ENCODE measurements at regions not wholly inside any gene's neighbourhood (a gene's known extent, or its start where the extent isn't known, plus 50 kb on each side); places are given as distances from the start of the nearest gene placed in this dataset.

- H3K4me3 ChIP-seq (replicated peaks; ENCODE audit: low read depth, low read length), result no peak overlapping the region
- no peak for DNase-seq (ENCODE audit: extremely low read depth, low read depth)
- TF ChIP-seq CTCF (IDR thresholded peaks at IDR 0.05; ENCODE audit: low read depth, low read length, missing control alignments), result no peak
Measured at GRCh38 chr20:22746957-22747356, 162.6 kb upstream of the FOXA2 start.

- no peak for TF ChIP-seq CTCF (IDR thresholded peaks at IDR 0.05; ENCODE audit: low read depth, low read length, missing control alignments)
- no peak overlapping the region for H3K4me3 ChIP-seq (replicated peaks; ENCODE audit: low read depth, low read length)
- DNase-seq (ENCODE audit: extremely low read depth, low read depth), result no peak
Measured at GRCh38 chr20:22752324-22752723, 168.0 kb upstream of the FOXA2 start.

GRCh38 chr20:22757424-22758183 lies 173.2 kb upstream of the FOXA2 start:
- no peak for DNase-seq (ENCODE audit: extremely low read depth, low read depth)
- H3K4me3 ChIP-seq (replicated peaks; ENCODE audit: low read depth, low read length), result no peak overlapping the region
- TF ChIP-seq CTCF (IDR thresholded peaks at IDR 0.05; ENCODE audit: low read depth, low read length, missing control alignments), result no peak

- no peak for TF ChIP-seq CTCF (IDR thresholded peaks at IDR 0.05; ENCODE audit: low read depth, low read length, missing control alignments)
- no peak for DNase-seq (ENCODE audit: extremely low read depth, low read depth)
- H3K4me3 ChIP-seq (replicated peaks; ENCODE audit: low read depth, low read length), result no peak overlapping the region
Measured at GRCh38 chr20:22758815-22759214, 174.4 kb upstream of the FOXA2 start.

GRCh38 chr20:22762576-22763256 lies 178.3 kb upstream of the FOXA2 start:
- no peak for DNase-seq (ENCODE audit: extremely low read depth, low read depth)
- TF ChIP-seq CTCF (IDR thresholded peaks at IDR 0.05; ENCODE audit: low read depth, low read length, missing control alignments), result no peak
- H3K4me3 ChIP-seq (replicated peaks; ENCODE audit: low read depth, low read length), result no peak overlapping the region

- TF ChIP-seq CTCF (IDR thresholded peaks at IDR 0.05; ENCODE audit: low read depth, low read length, missing control alignments), result no peak
- no peak for DNase-seq (ENCODE audit: extremely low read depth, low read depth)
Measured at GRCh38 chr20:22763257-22763906, 179.0 kb upstream of the FOXA2 start.

More at GRCh38 chr20:22763257-22763906, 179.0 kb upstream of the FOXA2 start:
- no peak overlapping the region for H3K4me3 ChIP-seq (replicated peaks; ENCODE audit: low read depth, low read length)

Data from HFF-Myc (cell line).